KMS-11 (cell line): ENCODE measurements at regions not wholly inside any gene's neighbourhood (a gene's known extent, or its start where the extent isn't known, plus 50 kb on each side); places are given as distances from the start of the nearest gene placed in this dataset.

Experiments
- H2AFZ ChIP-seq: fragments of 200-600 bp; sonication (generic); 2 replicates; pipeline ENCODE4 v1.6.1; 2016; ENCODE audit warnings: antibody characterized with exemption, mixed run types, low read depth
- H3K27ac ChIP-seq: fragments of 200-600 bp; sonication (generic); 2 replicates; pipeline ENCODE4 v1.6.1; 2016; ENCODE audit warnings: mild to moderate bottlenecking, mixed run types
- H3K27me3 ChIP-seq: fragments of 200-600 bp; sonication (generic); 2 replicates; pipeline ENCODE4 v1.6.1; 2017; ENCODE audit warnings: mild to moderate bottlenecking, low read depth, mixed run types, moderate library complexity; ENCODE audit not compliant: insufficient read depth
- H3K36me3 ChIP-seq: fragments of 200-600 bp; sonication (generic); 2 replicates; pipeline ENCODE4 v1.6.1; 2017; ENCODE audit warnings: mild to moderate bottlenecking, mixed run types; ENCODE audit not compliant: insufficient read depth
- H3K4me1 ChIP-seq: fragments of 200-600 bp; sonication (generic); 2 replicates; pipeline ENCODE4 v1.6.1; 2016; ENCODE audit warnings: mild to moderate bottlenecking, low read depth, mixed run types; ENCODE audit not compliant: poor library complexity, severe bottlenecking
- H3K4me2 ChIP-seq: fragments of 200-600 bp; sonication (generic); 2 replicates; pipeline ENCODE4 v1.7.0; 2016; ENCODE audit warnings: mild to moderate bottlenecking, mixed run types
- H3K4me3 ChIP-seq: fragments of 200-600 bp; sonication (generic); IDR thresholded peaks from 2 replicates; pipeline ENCODE4 v1.6.1; 2017; ENCODE audit warnings: low read depth, low read length, mixed read lengths; ENCODE audit not compliant: insufficient read depth
- H3K79me2 ChIP-seq: fragments of 200-600 bp; sonication (generic); 2 replicates; pipeline ENCODE4 v1.6.1; 2016; ENCODE audit warnings: low read depth, mixed run types; ENCODE audit not compliant: insufficient read depth
- H3K9ac ChIP-seq: fragments of 200-600 bp; sonication (generic); 2 replicates; pipeline ENCODE4 v1.6.1; 2016; ENCODE audit warnings: mild to moderate bottlenecking, mixed run types
- H4K20me1 ChIP-seq: fragments of 200-600 bp; sonication (generic); 2 replicates; pipeline ENCODE4 v1.6.1; 2016; ENCODE audit warnings: mild to moderate bottlenecking, mixed run types; ENCODE audit not compliant: insufficient read depth
- TF ChIP-seq, protein P1 (sequence below): fragments of 200-600 bp; sonication (generic); conservative IDR thresholded peaks from 2 replicates; pipeline ENCODE4 v1.6.1; 2017; ENCODE audit warnings: low read depth, mild to moderate bottlenecking, antibody characterized with exemption, low read length, moderate library complexity, mixed read lengths

GRCh38 chrX:45681891-45682290 lies 481.2 kb upstream of the DIPK2B start:
- Histone ChIP-seq H3K27me3 (no peaks in the 10 kb centered on the region), H2AFZ (no peak overlapping the region), H3K9ac (no peak overlapping the region), H3K4me3 (no peak overlapping the region), H3K4me2 (no peak overlapping the region), H3K79me2 (no peaks in the 10 kb centered on the region), H4K20me1 (no peaks in the 10 kb centered on the region), H3K36me3 (no peaks in the 10 kb centered on the region), H3K27ac (no peak overlapping the region), H3K4me1 (no peaks in the 10 kb centered on the region)
- TF ChIP-seq, protein P1, sequence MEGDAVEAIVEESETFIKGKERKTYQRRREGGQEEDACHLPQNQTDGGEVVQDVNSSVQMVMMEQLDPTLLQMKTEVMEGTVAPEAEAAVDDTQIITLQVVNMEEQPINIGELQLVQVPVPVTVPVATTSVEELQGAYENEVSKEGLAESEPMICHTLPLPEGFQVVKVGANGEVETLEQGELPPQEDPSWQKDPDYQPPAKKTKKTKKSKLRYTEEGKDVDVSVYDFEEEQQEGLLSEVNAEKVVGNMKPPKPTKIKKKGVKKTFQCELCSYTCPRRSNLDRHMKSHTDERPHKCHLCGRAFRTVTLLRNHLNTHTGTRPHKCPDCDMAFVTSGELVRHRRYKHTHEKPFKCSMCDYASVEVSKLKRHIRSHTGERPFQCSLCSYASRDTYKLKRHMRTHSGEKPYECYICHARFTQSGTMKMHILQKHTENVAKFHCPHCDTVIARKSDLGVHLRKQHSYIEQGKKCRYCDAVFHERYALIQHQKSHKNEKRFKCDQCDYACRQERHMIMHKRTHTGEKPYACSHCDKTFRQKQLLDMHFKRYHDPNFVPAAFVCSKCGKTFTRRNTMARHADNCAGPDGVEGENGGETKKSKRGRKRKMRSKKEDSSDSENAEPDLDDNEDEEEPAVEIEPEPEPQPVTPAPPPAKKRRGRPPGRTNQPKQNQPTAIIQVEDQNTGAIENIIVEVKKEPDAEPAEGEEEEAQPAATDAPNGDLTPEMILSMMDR, result no peak

GRCh38 chrX:45669715-45670340 lies 469.2 kb upstream of the DIPK2B start:
- Histone ChIP-seq H3K27me3 (no peaks in the 10 kb centered on the region), H4K20me1 (no peaks in the 10 kb centered on the region), H2AFZ (no peak overlapping the region), H3K4me1 (no peaks in the 10 kb centered on the region), H3K4me2 (no peak overlapping the region), H3K36me3 (no peaks in the 10 kb centered on the region), H3K9ac (no peak overlapping the region), H3K27ac (no peak overlapping the region), H3K4me3 (no peak overlapping the region), H3K79me2 (no peaks in the 10 kb centered on the region)
- TF ChIP-seq, protein P1, result no peak

DNA sequence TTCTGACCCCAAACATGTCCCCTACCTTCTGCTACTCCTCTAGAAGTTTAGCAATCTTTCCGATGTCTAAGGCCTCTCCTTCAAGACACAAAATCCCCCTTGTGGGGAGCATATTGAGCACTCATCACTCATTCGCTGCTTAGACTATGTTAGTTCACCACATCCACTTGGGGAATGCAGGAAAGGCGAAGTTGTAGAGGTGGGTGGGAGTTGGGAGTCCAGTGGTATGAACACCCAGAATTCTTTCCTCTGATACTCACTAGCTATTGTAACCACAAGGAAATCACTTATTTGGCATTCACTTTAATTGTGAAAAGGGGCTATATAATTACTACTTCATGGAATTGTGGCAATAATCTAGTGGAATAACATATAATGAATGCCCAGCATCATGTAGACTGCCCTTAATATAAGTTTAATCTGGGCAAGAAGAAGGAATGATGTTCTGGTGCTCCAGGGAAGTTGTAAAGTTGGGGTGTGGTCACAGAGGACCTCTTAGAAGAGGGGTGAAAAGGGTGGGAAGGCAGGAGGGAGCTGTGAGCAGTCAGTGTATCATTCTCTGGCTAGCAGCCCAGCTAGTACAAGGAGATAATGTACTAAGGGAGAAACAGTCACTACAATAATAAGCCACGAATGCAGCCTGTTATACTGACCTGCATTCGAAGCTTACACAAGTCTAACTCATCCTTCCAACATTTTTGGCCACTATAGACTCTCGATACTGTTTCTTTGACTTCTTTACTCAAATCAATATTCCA lies 468.2 kb upstream of the DIPK2B start:
- no peak overlapping the region for H3K4me3 ChIP-seq
- TF ChIP-seq, protein P1, result no peak
- H3K36me3 ChIP-seq, result no peaks in the 10 kb centered on the region
- no peaks in the 10 kb centered on the region for H4K20me1 ChIP-seq
- H3K9ac ChIP-seq, result no peak overlapping the region
- no peaks in the 10 kb centered on the region for H3K79me2 ChIP-seq
- H2AFZ ChIP-seq, result no peak overlapping the region
- H3K27me3 ChIP-seq, result no peaks in the 10 kb centered on the region
- no peak overlapping the region for H3K4me2 ChIP-seq
- no peaks in the 10 kb centered on the region for H3K4me1 ChIP-seq
- H3K27ac ChIP-seq, result no peak overlapping the region

DNA sequence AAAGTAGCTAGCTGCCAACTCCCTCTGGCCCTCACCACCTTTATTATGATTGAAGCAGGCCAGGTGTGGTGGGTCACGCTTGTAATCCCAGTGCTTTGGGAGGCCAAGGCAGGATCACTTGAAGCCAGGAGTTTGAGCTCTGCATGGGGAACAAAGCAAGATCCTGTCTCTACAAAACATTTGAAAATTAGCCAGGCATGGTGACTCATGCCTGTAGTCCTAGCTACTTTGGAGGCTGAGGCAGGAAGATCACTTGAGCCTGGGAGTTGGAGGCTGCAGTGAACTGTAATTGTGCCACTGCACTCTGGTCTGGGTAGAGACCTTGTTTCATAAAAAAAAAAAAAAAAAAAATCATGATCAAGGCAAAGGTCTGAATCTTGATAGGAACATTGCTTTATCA lies 467.0 kb upstream of the DIPK2B start:
- Histone ChIP-seq H3K4me1 (no peaks in the 10 kb centered on the region), H3K27ac (no peak overlapping the region), H3K79me2 (no peaks in the 10 kb centered on the region), H4K20me1 (no peaks in the 10 kb centered on the region), H3K36me3 (no peaks in the 10 kb centered on the region), H3K4me2 (no peak overlapping the region), H2AFZ (no peak overlapping the region), H3K9ac (no peak overlapping the region), H3K4me3 (no peak overlapping the region), H3K27me3 (no peaks in the 10 kb centered on the region)
- TF ChIP-seq, protein P1, result no peak
